Astrocyte (in vitro differentiated cells and primary cell): ENCODE measurements at regions not wholly inside any gene's neighbourhood (a gene's known extent, or its start where the extent isn't known, plus 50 kb on each side); places are given as distances from the start of the nearest gene placed in this dataset.

Experiments
- DNase-seq: peaks from one replicate; pipeline ENCODE4 v3.0.0-alpha.2; 2010; ENCODE audit warnings: low read depth
- FAIRE-seq: peaks from 2 replicates; lab custom pipeline; 2011; peaks lifted over from hg19 to GRCh38; lab: Jason Lieb, UNC
- H2AFZ ChIP-seq: 2 replicates; pipeline ENCODE4 v1.6.0; 2012; ENCODE audit warnings: low read depth, low read length, inconsistent platforms
- H3K27ac ChIP-seq: 2 replicates; pipeline ENCODE4 v1.5.1; 2011; ENCODE audit warnings: low read depth, low read length, inconsistent platforms
- H3K27me3 ChIP-seq: 2 replicates; pipeline ENCODE4 v1.6.0; 2011; ENCODE audit warnings: low read length, inconsistent platforms; ENCODE audit not compliant: insufficient read depth
- H3K36me3 ChIP-seq: 2 replicates; pipeline ENCODE4 v1.5.1; 2011; ENCODE audit warnings: low read length, inconsistent platforms; ENCODE audit not compliant: insufficient read depth
- H3K4me1 ChIP-seq: 2 replicates; pipeline ENCODE4 v1.5.1; 2011; ENCODE audit warnings: low read length, inconsistent platforms; ENCODE audit not compliant: insufficient read depth
- H3K4me2 ChIP-seq: 2 replicates; pipeline ENCODE4 v1.6.0; 2012; ENCODE audit warnings: low read length, inconsistent platforms
- H3K4me3 ChIP-seq: 2 replicates; pipeline ENCODE4 v1.5.1; 2011; ENCODE audit warnings: low read depth, mild to moderate bottlenecking, low read length, inconsistent platforms; ENCODE audit not compliant: insufficient read depth
- H3K79me2 ChIP-seq: 2 replicates; pipeline ENCODE4 v1.6.0; 2012; ENCODE audit warnings: mild to moderate bottlenecking, low read length, inconsistent platforms; ENCODE audit not compliant: insufficient read depth
- H3K9ac ChIP-seq: 2 replicates; pipeline ENCODE4 v1.6.0; 2012; ENCODE audit warnings: mild to moderate bottlenecking, low read length, inconsistent platforms
- H3K9me3 ChIP-seq: 2 replicates; pipeline ENCODE4 v1.5.1; 2012; ENCODE audit warnings: low read depth, mild to moderate bottlenecking, low read length, inconsistent platforms; ENCODE audit not compliant: insufficient read depth
- H4K20me1 ChIP-seq: 2 replicates; pipeline ENCODE4 v1.6.0; 2012; ENCODE audit warnings: low read length, inconsistent platforms; ENCODE audit not compliant: insufficient read depth
- H3K27ac Mint-ChIP-seq: one replicate; pipeline ENCODE4 v1.8.0; 2021; ENCODE audit warnings: mild to moderate bottlenecking, mixed read lengths; ENCODE audit not compliant: unreplicated experiment
- H3K27me3 Mint-ChIP-seq: one replicate; pipeline ENCODE4 v1.8.0; 2021; ENCODE audit warnings: low read depth, mixed read lengths; ENCODE audit not compliant: unreplicated experiment
- H3K36me3 Mint-ChIP-seq: one replicate; pipeline ENCODE4 v1.8.0; 2021; ENCODE audit warnings: low read depth, mixed read lengths; ENCODE audit not compliant: unreplicated experiment
- H3K4me1 Mint-ChIP-seq: one replicate; pipeline ENCODE4 v1.8.0; 2021; ENCODE audit warnings: low read depth, mixed read lengths; ENCODE audit not compliant: unreplicated experiment
- H3K4me3 Mint-ChIP-seq: one replicate; pipeline ENCODE4 v1.8.0; 2021; ENCODE audit warnings: mild to moderate bottlenecking, moderate library complexity, mixed read lengths; ENCODE audit not compliant: unreplicated experiment
- H3K9me3 Mint-ChIP-seq: one replicate; pipeline ENCODE4 v1.8.0; 2021; ENCODE audit warnings: mild to moderate bottlenecking, mixed read lengths; ENCODE audit not compliant: unreplicated experiment
- CTCF ChIP-seq: IDR thresholded peaks from 2 replicates; pipeline ENCODE4 v1.5.1; 2011; ENCODE audit warnings: low read depth, mild to moderate bottlenecking, inconsistent platforms, low read length, moderate library complexity; ENCODE audit not compliant: insufficient read depth
- EZH2 ChIP-seq: IDR thresholded peaks from 2 replicates; pipeline ENCODE4 v1.6.1; 2012; ENCODE audit warnings: mild to moderate bottlenecking, low read length, inconsistent platforms; ENCODE audit not compliant: insufficient read depth

GRCh38 chr3:159657629-159658028 lies 331.0 kb upstream of the IL12A start:
- Histone ChIP-seq H3K9ac (no peak overlapping the region), H3K79me2 (no peaks in the 10 kb centered on the region), H2AFZ (no peak overlapping the region), H3K4me3 (no peak overlapping the region), H3K27ac (no peak overlapping the region), H3K9me3 (no peaks in the 10 kb centered on the region), H3K36me3 (no peaks in the 10 kb centered on the region), H3K27me3 (no peaks in the 10 kb centered on the region), H3K4me2 (no peak overlapping the region), H4K20me1 (no peaks in the 10 kb centered on the region), H3K4me1 (no peaks in the 10 kb centered on the region)
- DNase-seq (no peak), FAIRE-seq (no peak)
- Mint-ChIP-seq H3K4me1 (no peaks in the 10 kb centered on the region), H3K27ac (no peak overlapping the region), H3K9me3 (peaks cover 8% of the 10 kb centered on the region), H3K4me3 (no peak overlapping the region), H3K36me3 (no peaks in the 10 kb centered on the region), H3K27me3 (peaks cover 9% of the 10 kb centered on the region)
- TF ChIP-seq CTCF (no peak), EZH2 (no peak)

DNA sequence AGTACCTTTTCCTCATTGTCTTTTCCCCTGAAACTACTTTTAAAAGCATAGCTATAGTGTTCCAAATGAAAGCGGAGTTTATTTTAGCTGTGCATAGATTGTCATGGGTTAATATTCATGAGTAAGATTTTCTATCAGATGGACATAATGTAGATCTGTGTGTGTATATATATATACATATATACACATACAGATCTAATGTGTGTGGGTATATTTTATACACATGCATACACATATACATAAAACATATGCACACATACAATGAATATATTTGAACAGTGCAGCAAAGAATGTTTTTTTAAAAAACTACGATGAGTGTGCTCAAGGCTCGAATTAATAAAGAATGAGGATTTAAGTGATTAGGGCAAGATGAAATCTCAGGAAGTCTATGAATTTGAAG lies 328.3 kb upstream of the IL12A start:
- Mint-ChIP-seq H3K4me3 (no peak overlapping the region), H3K36me3 (no peaks in the 10 kb centered on the region), H3K27me3 (peaks cover 11% of the 10 kb centered on the region), H3K9me3 (peaks cover 6% of the 10 kb centered on the region), H3K4me1 (no peaks in the 10 kb centered on the region), H3K27ac (no peak overlapping the region)
- Histone ChIP-seq H3K4me1 (no peaks in the 10 kb centered on the region), H3K27me3 (no peaks in the 10 kb centered on the region), H3K27ac (no peak overlapping the region), H4K20me1 (no peaks in the 10 kb centered on the region), H3K4me3 (no peak overlapping the region), H3K9ac (no peak overlapping the region), H3K4me2 (no peak overlapping the region), H3K36me3 (no peaks in the 10 kb centered on the region), H3K9me3 (no peaks in the 10 kb centered on the region), H2AFZ (no peak overlapping the region), H3K79me2 (no peaks in the 10 kb centered on the region)
- TF ChIP-seq CTCF (no peak), EZH2 (no peak)
- no peak for FAIRE-seq
- DNase-seq: no peak

- H3K9me3 Mint-ChIP-seq: peaks cover 6% of the 10 kb centered on the region
- H3K4me1 Mint-ChIP-seq: no peaks in the 10 kb centered on the region
- no peak overlapping the region for H3K27ac Mint-ChIP-seq
- FAIRE-seq (no peak), DNase-seq (no peak)
- Histone ChIP-seq H3K27me3 (no peaks in the 10 kb centered on the region), H4K20me1 (no peaks in the 10 kb centered on the region), H3K79me2 (no peaks in the 10 kb centered on the region), H3K4me1 (no peaks in the 10 kb centered on the region), H3K9ac (no peak overlapping the region), H3K9me3 (no peaks in the 10 kb centered on the region), H3K4me2 (no peak overlapping the region), H2AFZ (no peak overlapping the region), H3K4me3 (no peak overlapping the region), H3K36me3 (no peaks in the 10 kb centered on the region), H3K27ac (no peak overlapping the region)
- TF ChIP-seq CTCF (no peak), EZH2 (no peak)
- peaks cover 11% of the 10 kb centered on the region for H3K27me3 Mint-ChIP-seq
- no peak overlapping the region for H3K4me3 Mint-ChIP-seq
- no peaks in the 10 kb centered on the region for H3K36me3 Mint-ChIP-seq
Measured at GRCh38 chr3:159660901-159661300, 327.7 kb upstream of the IL12A start.
